HCT116 (cell line): ENCODE measurements at regions not wholly inside any gene's neighbourhood (a gene's known extent, or its start where the extent isn't known, plus 50 kb on each side); places are given as distances from the start of the nearest gene placed in this dataset.

Source experiments
- ATAC-seq: fragments of 200-7000 bp; cut with Tn5 transposase; 2 replicates; pipeline ENCODE4 v1.9.1; 2020; ENCODE audit warnings: mild to moderate bottlenecking, moderate library complexity
- BruUV-seq: library from RNA; stranded (reverse); fragments of 400-500 nt; replicated peaks from 2 replicates; lab custom pipeline; 2021; lab: Mats Ljungman, UMichigan
- CTCF ChIA-PET: fragments of 300-600 bp; sonication (Branson Sonifier 250); formaldehyde crosslinking; loops from one replicate; lab custom pipeline; 2021; ENCODE audit warnings: antibody characterized with exemption; lab: Charles Lee
- POLR2A ChIA-PET: fragments of 300-600, 350-600 bp; sonication (Branson Sonifier 250); formaldehyde crosslinking; loops from one replicate; lab custom pipeline; 2021; ENCODE audit warnings: antibody characterized with exemption; lab: Charles Lee
- RAD21 ChIA-PET, 2 experiments: fragments of 300-600 bp; sonication (Branson Sonifier 250); formaldehyde crosslinking; loops; one replicate each; lab custom pipeline; 2023; ENCODE audit warnings: low total read pairs in 2 of 2; ENCODE audit not compliant: uncharacterized antibody in 2 of 2, unreplicated experiment in 2 of 2, low non-redundant PET in 1 of 2; lab: Charles Lee
- DNase-seq: peaks from one replicate; pipeline ENCODE4 v3.0.0-alpha.2; 2010; ENCODE audit warnings: low read depth, low spot score
- H2AFZ ChIP-seq: fragments of 200-600 bp; shearing (Covaris generic), sonication (generic); 2 replicates; pipeline ENCODE4 v1.6.1; 2017; ENCODE audit warnings: low read depth, mixed run types, mixed read lengths, antibody characterized with exemption, low read length; ENCODE audit not compliant: poor library complexity, severe bottlenecking
- H3K27ac ChIP-seq: 2 replicates; pipeline ENCODE4 v1.5.1; 2012; ENCODE audit warnings: low read depth, low read length
- H3K27me3 ChIP-seq: fragments of 200-600 bp; sonication (generic); 2 replicates; pipeline ENCODE4 v1.6.1; 2016; ENCODE audit warnings: mixed run types, low read length, mixed read lengths; ENCODE audit not compliant: insufficient read depth
- H3K36me3 ChIP-seq, 2 experiments: fragments of 200-500 bp in 1 of 2; fragments of 200-600 bp in 1 of 2; sonication (Bioruptor generic) in 1 of 2; sonication (generic) in 1 of 2; 2 replicates each; pipeline versions ENCODE4 v1.5.1 to v1.6.1; 2014 to 2016; ENCODE audit warnings: low read length in 2 of 2, inconsistent platforms in 1 of 2, mixed read lengths in 1 of 2, mixed run types in 1 of 2; ENCODE audit not compliant: insufficient read depth in 2 of 2, control insufficient read depth in 1 of 2
- H3K4me1 ChIP-seq, 2 experiments: fragments of 200-600 bp in 1 of 2; sonication (generic) in 1 of 2; 2 replicates each; pipeline versions ENCODE4 v1.5.1 to v1.6.1; 2012 to 2017; ENCODE audit warnings: low read length in 2 of 2, inconsistent platforms in 1 of 2, mild to moderate bottlenecking in 1 of 2, mixed read lengths in 1 of 2, mixed run types in 1 of 2, moderate library complexity in 1 of 2; ENCODE audit not compliant: insufficient read depth in 2 of 2, control insufficient read depth in 1 of 2
- H3K4me2 ChIP-seq: fragments of 200-600 bp; sonication (generic); 2 replicates; pipeline ENCODE4 v1.6.1; 2017; ENCODE audit warnings: mixed run types, low read length, mixed read lengths
- H3K4me3 ChIP-seq, 2 experiments: fragments of 200-600 bp in 1 of 2; sonication (generic) in 1 of 2; replicated peaks in 1 of 2; 2 replicates each; pipeline ENCODE4 v1.5.1; 2011 to 2016; ENCODE audit warnings: low read length in 2 of 2, control low read depth in 1 of 2, low read depth in 1 of 2, mild to moderate bottlenecking in 1 of 2, mixed read lengths in 1 of 2, mixed run types in 1 of 2
- H3K79me2 ChIP-seq: fragments of 200-600 bp; sonication (generic); 2 replicates; pipeline ENCODE4 v1.6.1; 2017; ENCODE audit warnings: mild to moderate bottlenecking, mixed run types, low read length, moderate library complexity, mixed read lengths; ENCODE audit not compliant: insufficient read depth
- H3K9ac ChIP-seq: fragments of 200-600 bp; sonication (generic); 2 replicates; pipeline ENCODE4 v1.6.1; 2016; ENCODE audit warnings: low read length, mixed read lengths
- H3K9me2 ChIP-seq: fragments of 200-600 bp; sonication (generic), shearing (Covaris generic); 2 replicates; pipeline ENCODE4 v1.6.1; 2017; ENCODE audit warnings: mixed run types, mild to moderate bottlenecking, moderate library complexity; ENCODE audit not compliant: insufficient read depth
- H3K9me3 ChIP-seq, 2 experiments: fragments of 200-500 bp in 1 of 2; fragments of 200-600 bp in 1 of 2; sonication (Bioruptor generic) in 1 of 2; sonication (generic) in 1 of 2; 2 replicates each; pipeline ENCODE4 v1.6.1; 2014 to 2017; ENCODE audit warnings: low read length in 2 of 2, mixed read lengths in 2 of 2, inconsistent platforms in 1 of 2, low read depth in 1 of 2, mild to moderate bottlenecking in 1 of 2, mixed run types in 1 of 2, moderate library complexity in 1 of 2; ENCODE audit not compliant: control insufficient read depth in 1 of 2, insufficient read depth in 1 of 2
- H4K20me1 ChIP-seq: fragments of 200-600 bp; sonication (generic), shearing (Covaris generic); 2 replicates; pipeline ENCODE4 v1.6.1; 2017; ENCODE audit warnings: mixed run types, mild to moderate bottlenecking, moderate library complexity; ENCODE audit not compliant: insufficient read depth
- CBX3 ChIP-seq: IDR thresholded peaks from 2 replicates; pipeline ENCODE4 v1.6.1; 2012; ENCODE audit warnings: low read depth
- CEBPB ChIP-seq: IDR thresholded peaks from 2 replicates; pipeline ENCODE4 v1.6.1; 2012; ENCODE audit warnings: low read depth
- EGR1 ChIP-seq: IDR thresholded peaks from 2 replicates; pipeline ENCODE4 v1.6.1; 2012; ENCODE audit warnings: low read depth
- ELF1 ChIP-seq: IDR thresholded peaks from 2 replicates; pipeline ENCODE4 v1.6.1; 2012; ENCODE audit warnings: low read depth, borderline replicate concordance
- EZH2 ChIP-seq: fragments of 200-600 bp; sonication (generic); IDR thresholded peaks from 2 replicates; pipeline ENCODE4 v1.6.1; 2017; ENCODE audit warnings: antibody characterized with exemption, mixed run types
- FOSL1 ChIP-seq: IDR thresholded peaks from 2 replicates; pipeline ENCODE4 v1.6.1; 2012; ENCODE audit warnings: low read depth
- MAX ChIP-seq: IDR thresholded peaks from 2 replicates; pipeline ENCODE4 v1.6.1; 2012
- POLR2A ChIP-seq: IDR thresholded peaks from 2 replicates; pipeline ENCODE4 v1.7.0; 2011; ENCODE audit warnings: borderline replicate concordance; ENCODE audit not compliant: insufficient read depth, insufficient read length; ENCODE audit errors: extremely low read depth
- POLR2AphosphoS5 ChIP-seq: IDR thresholded peaks from 2 replicates; pipeline ENCODE4 v1.6.1; 2011; ENCODE audit warnings: mild to moderate bottlenecking, low read depth, low read length, moderate library complexity
- RAD21 ChIP-seq: IDR thresholded peaks from 2 replicates; pipeline ENCODE4 v1.6.1; 2012; ENCODE audit warnings: low read depth, mild to moderate bottlenecking
- SIN3A ChIP-seq: IDR thresholded peaks from 2 replicates; pipeline ENCODE4 v1.6.1; 2012; ENCODE audit warnings: low read depth
- SP1 ChIP-seq: IDR thresholded peaks from 2 replicates; pipeline ENCODE4 v1.6.1; 2012; ENCODE audit warnings: low read depth
- YY1 ChIP-seq: IDR thresholded peaks from 2 replicates; pipeline ENCODE4 v1.6.1; 2011; ENCODE audit warnings: low read length, low read depth, moderate library complexity, mild to moderate bottlenecking; ENCODE audit not compliant: insufficient replicate concordance; ENCODE audit errors: extremely low read depth
- ZBTB33 ChIP-seq: IDR thresholded peaks from 2 replicates; pipeline ENCODE4 v1.6.1; 2011; ENCODE audit warnings: mild to moderate bottlenecking, low read length, moderate library complexity; ENCODE audit not compliant: insufficient replicate concordance; ENCODE audit errors: extremely low read depth
- ZFX ChIP-seq: fragments of 450-650 bp; IDR thresholded peaks from 2 replicates; pipeline ENCODE4 v1.6.1; 2017
- ZNF274 ChIP-seq: fragments of 200-500 bp; sonication (Bioruptor generic); IDR thresholded peaks from 2 replicates; pipeline ENCODE4 v1.6.1; 2014; ENCODE audit warnings: mild to moderate bottlenecking, low read depth, low read length, inconsistent platforms
- intact Hi-C: fragments of 100-400 bp; cut with micrococcal nuclease; formaldehyde crosslinking; loops from 2 replicates; pipeline ENCODE4 v1.10.0; 2022

DNA sequence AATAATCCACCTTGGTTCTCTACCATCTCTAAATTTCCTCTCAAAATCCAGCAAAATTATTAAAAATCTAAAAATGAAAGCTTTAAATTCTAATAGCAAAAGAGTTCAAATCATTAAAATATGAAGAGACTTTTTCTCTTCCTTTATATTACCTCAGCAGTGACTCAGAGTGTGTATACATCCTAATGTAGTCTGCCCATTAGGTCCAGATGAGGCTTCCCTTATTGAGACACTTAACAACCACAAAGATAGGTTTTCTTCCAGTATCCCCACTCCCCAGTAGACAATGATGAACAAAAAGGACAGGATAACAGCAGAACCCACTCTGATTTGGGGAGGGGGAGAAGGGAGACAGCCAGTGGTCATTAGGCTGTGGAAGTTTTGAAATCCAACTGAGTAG, 61.5 kb upstream of the DCBLD2 start:
- H3K9me3 ChIP-seq = no peaks in the 10 kb centered on the region
- RAD21 ChIA-PET = interaction anchor here in 1 of 2 experiments (0.6 kb wide), 1 partner anchor 124 kb away, joined by 4 read pairs; no protein-coding TSS in a partner anchor

GRCh38 chr3:98962189-98962930, 60.9 kb upstream of the DCBLD2 start:
- BruUV-seq = TSS peak; percentile 72
- CTCF ChIA-PET = interaction anchor here (1.2 kb wide), 1 partner anchor 61 kb away, joined by 3 read pairs; the partner anchor contains the start of gene DCBLD2
- H3K79me2 ChIP-seq = peaks cover 68% of the 10 kb centered on the region
- H3K36me3 ChIP-seq = no peaks in the 10 kb centered on the region
- peak overlapping the region; percentile 55 for H3K9ac ChIP-seq
- peak; percentile 92 for DNase-seq
- H3K9me3 ChIP-seq = no peaks in the 10 kb centered on the region
- RAD21 ChIA-PET = interaction anchor here in 1 of 2 experiments (0.6 kb wide), 1 partner anchor 123 kb away, joined by 4 read pairs; no protein-coding TSS in a partner anchor
- H3K27me3 ChIP-seq = no peaks in the 10 kb centered on the region
- no peak overlapping the region for H2AFZ ChIP-seq
- H3K27ac ChIP-seq = peak overlapping the region; percentile 97
- H3K4me2 ChIP-seq = peak overlapping the region; percentile 71
- peak overlapping the region in 1 of 2 experiments; percentile 32; a peak in 3 of 4 replicates for H3K4me3 ChIP-seq
- H3K9me2 ChIP-seq = no peaks in the 10 kb centered on the region
- peak; percentile 77 for ATAC-seq
- no peaks in the 10 kb centered on the region for H4K20me1 ChIP-seq
- peaks cover 91 to 95% of the 10 kb centered on the region in 2 experiments for H3K4me1 ChIP-seq
- intact Hi-C loops = no loop called here
- POLR2A ChIA-PET = interaction anchor here (0.6 to 12.1 kb wide), 5 partner anchors 7 to 64 kb away, joined by 3 to 310 read pairs (median 8); partner anchors contain the start of gene DCBLD2
- no peak for TF ChIP-seq ZNF274
- TF ChIP-seq CEBPB = peak; percentile 70
- TF ChIP-seq SP1 = peak; percentile 95
- no peak for TF ChIP-seq ZBTB33
- peak; percentile 48; the same call in 1 of the 2 replicates for TF ChIP-seq MAX
- no peak for TF ChIP-seq ZFX
- peak; percentile 60 for TF ChIP-seq POLR2AphosphoS5
- no peak for TF ChIP-seq EZH2
- TF ChIP-seq YY1 = no peak
- no peak for TF ChIP-seq ELF1
- no peak; the same call in 1 of the 2 replicates for TF ChIP-seq RAD21
- TF ChIP-seq POLR2A = no peak
- peak; percentile 89 for TF ChIP-seq FOSL1

More for the DNA sequence above, 61.5 kb upstream of the DCBLD2 start:
- no peaks in the 10 kb centered on the region for H3K9me2 ChIP-seq
- no peaks in the 10 kb centered on the region for H3K27me3 ChIP-seq
- peak overlapping the region; percentile 55 for H3K9ac ChIP-seq
- TF ChIP-seq EGR1 (no peak), MAX (no peak), CBX3 (no peak), ZNF274 (no peak), SP1 (no peak), SIN3A (no peak), FOSL1 (no peak), POLR2A (no peak)
- POLR2A ChIA-PET = interaction anchor here (0.6 to 12.1 kb wide), 5 partner anchors 8 to 64 kb away, joined by 3 to 310 read pairs (median 8); partner anchors contain the start of gene DCBLD2
- peak overlapping the region in 1 of 2 experiments; percentile 32; a peak in 2 of 4 replicates for H3K4me3 ChIP-seq
- peaks cover 91 to 100% of the 10 kb centered on the region in 2 experiments for H3K4me1 ChIP-seq
- intact Hi-C loops = no loop called here
- no peaks in the 10 kb centered on the region for H4K20me1 ChIP-seq
- H3K36me3 ChIP-seq = no peaks in the 10 kb centered on the region
- peak overlapping the region; percentile 71 for H3K4me2 ChIP-seq
- no peak overlapping the region for H2AFZ ChIP-seq
- H3K79me2 ChIP-seq = peaks cover 74% of the 10 kb centered on the region
- H3K27ac ChIP-seq = peak overlapping the region; percentile 97
- CTCF ChIA-PET = interaction anchor here (1.2 kb wide), 1 partner anchor 61 kb away, joined by 3 read pairs; the partner anchor contains the start of gene DCBLD2
- DNase-seq (no peak), ATAC-seq (peak; percentile 28)
- no TSS peak for BruUV-seq
